Heart left ventricle (tissue), 13 donors: ENCODE measurements at regions not wholly inside any gene's neighbourhood (a gene's known extent, or its start where the extent isn't known, plus 50 kb on each side); places are given as distances from the start of the nearest gene placed in this dataset.

Source experiments
- POLR2A ChIP-seq, 2 donors: fragments of 450-650 bp; IDR thresholded peaks; one replicate each; pipeline ENCODE4 v1.6.1; 2017; ENCODE audit warnings: antibody characterized with exemption in 2 of 2, mild to moderate bottlenecking in 2 of 2, moderate library complexity in 2 of 2
- TF ChIP-seq, protein P1 (sequence below), 12 donors: fragments of 200-600 bp; sonication (generic) in 4 of 12; IDR thresholded peaks; one replicate each; pipeline versions ENCODE4 v1.5.0 to v1.8.0; 2018 to 2022; ENCODE audit warnings: antibody characterized with exemption in 12 of 12, mild to moderate bottlenecking in 5 of 12
- donor health status: ischemic (EF 13 %, LVEDD 7.1; RV severe dilation, severe dysfunction).
- donor health status: DM: no; HTN: yes; CAD: no.
- donor health status: DM: no; HTN: no; CAD: no.
- donor health status: ischemic (EF 25% LVEDD 6.9; RV normal size, moderate dysfunction).
- donor health status: ischemic (EF 25% LVEDD 5.7; RV mildly dilated, moderate dysfunction).
- donor health status: ischemic (EF 35%, LVEDD 5.7; RV mildly dilated, moderate dysfunction).
- donor health status: nonischemic (EF 11% LVEDD 7.7; RV severe dilation, severe dysfunction).
- donor health status: DM: yes; HTN: yes; CAD: no.
- donor health status: PGD.
- donor health status: ischemic (EF 29% LVEDD 5.4; RV normal size, mild dysfunction).
- donor health status: nonischemic (EF 23%, LVEDD 6.1; RV moderate dilation, normal function).

DNA sequence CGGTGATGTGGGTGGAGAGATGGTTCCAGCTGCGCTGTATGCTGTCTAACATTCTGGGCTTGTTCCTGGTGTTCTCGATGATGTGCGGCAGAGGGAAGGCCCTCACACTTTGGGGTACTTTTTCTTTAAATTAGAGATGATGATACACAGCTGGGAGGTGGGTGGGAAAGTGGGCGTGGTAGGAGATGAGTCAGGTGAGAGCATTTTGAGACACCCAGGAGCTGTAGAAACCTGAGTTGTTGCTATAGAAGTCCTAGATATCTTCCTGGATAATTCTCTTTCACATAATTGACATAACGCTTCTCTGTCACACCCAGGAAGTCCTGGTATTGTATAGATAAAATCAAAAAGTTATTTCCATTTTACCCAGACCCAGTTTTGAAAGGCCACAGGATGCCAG lies 103.8 kb upstream of the ALKAL2 start:
- TF ChIP-seq POLR2A (IDR thresholded peaks at IDR 0.05): no peak
- TF ChIP-seq, protein P1, sequence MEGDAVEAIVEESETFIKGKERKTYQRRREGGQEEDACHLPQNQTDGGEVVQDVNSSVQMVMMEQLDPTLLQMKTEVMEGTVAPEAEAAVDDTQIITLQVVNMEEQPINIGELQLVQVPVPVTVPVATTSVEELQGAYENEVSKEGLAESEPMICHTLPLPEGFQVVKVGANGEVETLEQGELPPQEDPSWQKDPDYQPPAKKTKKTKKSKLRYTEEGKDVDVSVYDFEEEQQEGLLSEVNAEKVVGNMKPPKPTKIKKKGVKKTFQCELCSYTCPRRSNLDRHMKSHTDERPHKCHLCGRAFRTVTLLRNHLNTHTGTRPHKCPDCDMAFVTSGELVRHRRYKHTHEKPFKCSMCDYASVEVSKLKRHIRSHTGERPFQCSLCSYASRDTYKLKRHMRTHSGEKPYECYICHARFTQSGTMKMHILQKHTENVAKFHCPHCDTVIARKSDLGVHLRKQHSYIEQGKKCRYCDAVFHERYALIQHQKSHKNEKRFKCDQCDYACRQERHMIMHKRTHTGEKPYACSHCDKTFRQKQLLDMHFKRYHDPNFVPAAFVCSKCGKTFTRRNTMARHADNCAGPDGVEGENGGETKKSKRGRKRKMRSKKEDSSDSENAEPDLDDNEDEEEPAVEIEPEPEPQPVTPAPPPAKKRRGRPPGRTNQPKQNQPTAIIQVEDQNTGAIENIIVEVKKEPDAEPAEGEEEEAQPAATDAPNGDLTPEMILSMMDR (IDR thresholded peaks at IDR 0.05): no peak
